Kidney epithelial cell (primary cell): ENCODE measurements at regions not wholly inside any gene's neighbourhood (a gene's known extent, or its start where the extent isn't known, plus 50 kb on each side); places are given as distances from the start of the nearest gene placed in this dataset.

ENCODE experiments used
- DNase-seq: peaks from one replicate; pipeline ENCODE4 v3.0.0-alpha.2; 2010; ENCODE audit warnings: low read depth
- H3K27me3 ChIP-seq: 2 replicates; pipeline ENCODE4 v1.6.0; 2011; ENCODE audit warnings: low read length; ENCODE audit not compliant: control insufficient read depth, insufficient read depth
- H3K36me3 ChIP-seq: 2 replicates; pipeline ENCODE4 v1.5.1; 2011; ENCODE audit warnings: low read length; ENCODE audit not compliant: control insufficient read depth, insufficient read depth
- H3K4me3 ChIP-seq: 2 replicates; pipeline ENCODE4 v1.5.1; 2011; ENCODE audit warnings: low read depth, mild to moderate bottlenecking, control low read depth, low read length
- TF ChIP-seq, protein P1 (sequence below): IDR thresholded peaks from 2 replicates; pipeline ENCODE4 v1.5.1; 2011; ENCODE audit warnings: mild to moderate bottlenecking, moderate library complexity, low read length, control low read depth, inconsistent platforms; ENCODE audit not compliant: insufficient read depth, poor library complexity, severe bottlenecking

DNA sequence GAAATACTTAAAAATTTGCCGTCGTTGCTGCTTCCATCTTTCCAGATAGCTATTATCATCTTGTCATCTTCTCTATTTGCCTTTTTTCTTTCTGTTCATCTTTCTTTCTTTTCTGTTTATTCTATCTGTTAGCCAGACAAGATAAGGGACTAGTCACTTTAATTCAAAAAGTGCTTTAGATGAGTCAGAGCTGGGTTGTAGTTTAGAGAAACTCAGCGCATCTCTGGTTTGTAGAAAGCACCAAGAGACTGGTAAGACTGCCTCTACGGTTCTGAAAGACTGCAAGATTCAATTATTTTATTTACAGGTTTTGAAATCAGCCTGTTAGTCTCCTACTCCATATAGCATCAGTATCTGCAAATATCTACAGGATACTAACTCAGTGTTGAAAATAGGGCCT lies 562.8 kb upstream of the RIOK2 start:
- TF ChIP-seq, protein P1, sequence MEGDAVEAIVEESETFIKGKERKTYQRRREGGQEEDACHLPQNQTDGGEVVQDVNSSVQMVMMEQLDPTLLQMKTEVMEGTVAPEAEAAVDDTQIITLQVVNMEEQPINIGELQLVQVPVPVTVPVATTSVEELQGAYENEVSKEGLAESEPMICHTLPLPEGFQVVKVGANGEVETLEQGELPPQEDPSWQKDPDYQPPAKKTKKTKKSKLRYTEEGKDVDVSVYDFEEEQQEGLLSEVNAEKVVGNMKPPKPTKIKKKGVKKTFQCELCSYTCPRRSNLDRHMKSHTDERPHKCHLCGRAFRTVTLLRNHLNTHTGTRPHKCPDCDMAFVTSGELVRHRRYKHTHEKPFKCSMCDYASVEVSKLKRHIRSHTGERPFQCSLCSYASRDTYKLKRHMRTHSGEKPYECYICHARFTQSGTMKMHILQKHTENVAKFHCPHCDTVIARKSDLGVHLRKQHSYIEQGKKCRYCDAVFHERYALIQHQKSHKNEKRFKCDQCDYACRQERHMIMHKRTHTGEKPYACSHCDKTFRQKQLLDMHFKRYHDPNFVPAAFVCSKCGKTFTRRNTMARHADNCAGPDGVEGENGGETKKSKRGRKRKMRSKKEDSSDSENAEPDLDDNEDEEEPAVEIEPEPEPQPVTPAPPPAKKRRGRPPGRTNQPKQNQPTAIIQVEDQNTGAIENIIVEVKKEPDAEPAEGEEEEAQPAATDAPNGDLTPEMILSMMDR: no peak
- Histone ChIP-seq H3K27me3 (no peaks in the 10 kb centered on the region), H3K36me3 (no peaks in the 10 kb centered on the region), H3K4me3 (no peak overlapping the region)
- DNase-seq: no peak

DNA sequence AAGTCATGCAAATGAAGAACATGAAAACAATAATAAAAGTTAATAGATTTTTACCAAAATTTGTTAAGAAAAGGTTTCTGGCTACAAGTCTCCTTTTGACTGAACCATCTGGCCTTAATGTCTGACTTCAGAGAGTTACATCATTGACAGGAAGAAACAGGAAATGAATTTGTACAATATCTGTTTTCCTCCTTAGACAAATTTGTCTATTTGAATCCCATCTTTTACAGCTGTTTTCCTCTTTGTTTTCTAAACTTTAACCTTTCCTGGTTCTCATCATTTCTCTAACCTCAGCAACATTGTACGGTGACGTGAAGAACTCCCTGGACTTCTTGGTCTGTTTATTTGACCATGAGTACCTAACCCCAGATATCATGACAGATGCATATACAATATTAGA lies 567.5 kb upstream of the RIOK2 start:
- no peak overlapping the region for H3K4me3 ChIP-seq
- H3K36me3 ChIP-seq: no peaks in the 10 kb centered on the region
- TF ChIP-seq, protein P1: no peak
- no peak for DNase-seq
- H3K27me3 ChIP-seq: no peaks in the 10 kb centered on the region

DNA sequence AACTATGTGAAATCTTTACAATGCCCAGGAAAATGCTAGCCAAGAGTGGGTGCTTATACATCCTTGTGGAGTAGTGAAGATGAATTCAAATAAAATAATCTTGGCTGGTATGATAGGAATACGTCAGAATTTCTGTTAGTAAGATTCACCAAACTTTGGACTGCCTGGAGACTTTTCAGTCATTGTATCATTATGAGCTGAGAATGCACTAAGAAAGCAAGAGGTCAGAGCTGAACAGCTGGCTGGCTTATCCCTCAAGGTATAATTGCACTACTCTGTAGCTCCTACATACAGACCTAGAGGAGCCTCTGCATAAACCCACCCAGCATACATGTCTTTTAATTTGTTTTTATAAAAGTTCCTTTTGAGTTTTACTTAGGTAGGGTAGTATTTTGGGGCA lies 568.5 kb upstream of the RIOK2 start:
- TF ChIP-seq, protein P1: no peak
- Histone ChIP-seq H3K4me3 (no peak overlapping the region), H3K27me3 (no peaks in the 10 kb centered on the region), H3K36me3 (no peaks in the 10 kb centered on the region)
- no peak for DNase-seq

DNA sequence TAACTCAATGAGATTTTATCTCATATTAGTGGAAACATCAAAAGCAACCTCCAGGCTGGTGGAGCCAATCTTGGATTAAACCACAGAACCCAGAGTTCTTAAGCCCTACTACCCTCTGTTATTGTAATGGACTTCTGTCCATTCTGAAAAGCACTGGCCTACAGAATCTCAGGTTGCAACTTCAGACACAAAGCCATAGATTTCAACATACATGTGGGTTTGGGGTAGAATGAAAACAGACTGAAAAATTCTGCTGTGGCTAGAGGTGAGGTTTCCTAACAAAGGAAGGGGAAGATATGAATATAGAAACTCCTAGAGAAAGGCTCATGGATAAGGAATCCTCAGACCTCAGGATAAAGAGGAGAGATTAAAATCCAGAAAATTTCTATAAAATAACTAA lies 569.8 kb upstream of the RIOK2 start:
- Histone ChIP-seq H3K36me3 (no peaks in the 10 kb centered on the region), H3K4me3 (no peak overlapping the region), H3K27me3 (no peaks in the 10 kb centered on the region)
- no peak for DNase-seq
- TF ChIP-seq, protein P1: no peak

DNA sequence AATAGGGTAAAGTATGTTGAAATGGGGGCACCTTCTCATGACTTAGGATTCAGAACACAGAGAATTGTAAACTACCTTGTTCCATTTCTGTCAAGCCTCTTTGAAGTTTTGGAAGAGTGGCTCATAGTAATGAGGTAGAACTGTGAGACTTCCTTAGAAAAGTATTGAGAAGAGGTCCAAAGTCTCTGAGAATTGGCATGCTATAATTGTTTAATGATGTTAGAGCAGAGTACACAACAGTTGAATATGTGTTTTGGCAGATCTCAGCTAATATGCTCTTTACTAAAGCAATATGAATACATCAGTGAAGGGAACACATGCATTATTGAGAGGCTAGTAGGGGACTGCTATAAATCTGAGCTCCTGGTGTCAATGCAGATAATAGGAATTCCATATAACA lies 579.4 kb upstream of the RIOK2 start:
- no peak for DNase-seq
- Histone ChIP-seq H3K27me3 (no peaks in the 10 kb centered on the region), H3K4me3 (no peak overlapping the region), H3K36me3 (no peaks in the 10 kb centered on the region)
- TF ChIP-seq, protein P1: no peak

DNA sequence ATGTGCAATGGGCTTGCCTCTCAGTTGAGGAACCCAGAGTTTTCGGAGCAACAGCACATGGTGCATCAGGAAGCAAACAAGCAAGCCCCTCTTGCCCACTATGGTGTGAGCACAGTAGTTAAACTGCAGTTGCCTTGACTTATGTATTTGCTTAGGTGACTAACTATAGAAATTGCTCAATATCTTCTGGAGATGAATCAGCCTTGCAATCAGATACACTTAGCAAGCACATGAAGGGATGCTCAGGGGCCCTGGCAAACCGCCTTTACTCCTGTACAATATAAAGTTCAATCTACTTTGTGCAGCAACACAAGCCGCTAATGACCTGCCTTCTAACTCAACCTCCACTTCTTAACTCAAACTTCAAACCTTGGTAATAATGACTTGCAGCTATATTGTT lies 581.7 kb upstream of the RIOK2 start:
- no peaks in the 10 kb centered on the region for H3K27me3 ChIP-seq
- no peaks in the 10 kb centered on the region for H3K36me3 ChIP-seq
- peak; percentile 16 for DNase-seq
- TF ChIP-seq, protein P1: no peak
- no peak overlapping the region for H3K4me3 ChIP-seq
